ENCODE measurements at regions not wholly inside any gene's neighbourhood (a gene's known extent, or its start where the extent isn't known, plus 50 kb on each side); places are given as distances from the start of the nearest gene placed in this dataset.

GRCh38 chr11:122023614-122024250, 92.3 kb downstream of the BLID start:
- H3K4me1 ChIP-seq (ENCODE audit: control insufficient read depth in 1 of 2, insufficient read depth in 2 of 2, low read length in 2 of 2) = peaks cover 20 to 45% of the 10 kb centered on the region in 2 experiments; a peak in 3 of 4 replicates
- H3K79me2 ChIP-seq (ENCODE audit: insufficient read depth, low read length) = peaks cover 67% of the 10 kb centered on the region
- DNase-seq (ENCODE audit: low read depth, low spot score) (no peak), ATAC-seq (no peak)
- no peaks in the 10 kb centered on the region for H3K9me2 ChIP-seq (ENCODE audit: insufficient read depth)
- peak overlapping the region in 1 of 2 experiments; percentile 65; a peak in 2 of 4 replicates for H3K4me3 ChIP-seq (replicated peaks in 1 of 2; ENCODE audit: low read depth in 1 of 2, low read length in 2 of 2)
- 0 out of 2 replicates have a peak overlapping the region, but pooled peaks have one; percentile 12 for H3K9ac ChIP-seq (ENCODE audit: low read length)
- RAD21 ChIA-PET (ENCODE audit: low non-redundant PET in 1 of 2, low total read pairs in 2 of 2, uncharacterized antibody in 2 of 2, unreplicated experiment in 2 of 2) = no interaction called here
- CTCF ChIA-PET = interaction anchor here (1.7 kb wide), 1 partner anchor 369 kb away, joined by 3 read pairs; no protein-coding TSS in a partner anchor
- TF ChIP-seq CBX3 (IDR thresholded peaks at IDR 0.05; ENCODE audit: low read depth) (0 out of 2 replicates have a peak, but pooled peaks have one; percentile 17), EGR1 (IDR thresholded peaks at IDR 0.05; ENCODE audit: low read depth) (no peak), CEBPB (IDR thresholded peaks at IDR 0.05; ENCODE audit: low read depth) (no peak), EZH2phosphoT487 (IDR thresholded peaks at IDR 0.05; ENCODE audit: borderline replicate concordance) (no peak), MAX (IDR thresholded peaks at IDR 0.05) (no peak), SP1 (IDR thresholded peaks at IDR 0.05; ENCODE audit: low read depth) (no peak), RAD21 (IDR thresholded peaks at IDR 0.05; ENCODE audit: low read depth) (0 out of 2 replicates have a peak, but pooled peaks have one; percentile 25), ZFX (IDR thresholded peaks at IDR 0.05) (no peak), ATF3 (IDR thresholded peaks at IDR 0.05) (no peak), CTCF (IDR thresholded peaks at IDR 0.05 in 2 of 3, conservative IDR thresholded peaks at IDR 0.05 in 1 of 3; ENCODE audit: borderline replicate concordance in 1 of 3, insufficient read depth in 1 of 3, low read depth in 2 of 3, low read length in 2 of 3) (peak in 1 of 3 experiments; percentile 6; a peak in 1 of 6 replicates), JUND (IDR thresholded peaks at IDR 0.05) (no peak)
- intact Hi-C loops (cut with micrococcal nuclease) = loop anchor here (5.0 kb wide), 1 partner anchor 366 kb away; no protein-coding TSS in a partner anchor
- POLR2A ChIA-PET = no interaction called here
- BruUV-seq (replicated peaks) = no TSS peak
- no peak overlapping the region for H2AFZ ChIP-seq (ENCODE audit: low read depth, low read length, poor library complexity, severe bottlenecking)
- H4K20me1 ChIP-seq (ENCODE audit: insufficient read depth) = no peaks in the 10 kb centered on the region
- H3K9me3 ChIP-seq (ENCODE audit: control insufficient read depth in 1 of 2, insufficient read depth in 1 of 2, low read depth in 1 of 2, low read length in 2 of 2) = no peaks in the 10 kb centered on the region
- H3K27ac ChIP-seq (ENCODE audit: low read depth, low read length) = no peak overlapping the region; the same call in 1 of the 2 replicates
- no peaks in the 10 kb centered on the region for H3K36me3 ChIP-seq (ENCODE audit: control insufficient read depth in 1 of 2, insufficient read depth in 2 of 2, low read length in 2 of 2)
- peak overlapping the region; percentile 78 for H3K4me2 ChIP-seq (ENCODE audit: low read length)
- H3K27me3 ChIP-seq (ENCODE audit: insufficient read depth, low read length) = no peaks in the 10 kb centered on the region

All from HCT116 (cell line).